Right lobe of liver (tissue), 4 donors: ENCODE measurements at regions not wholly inside any gene's neighbourhood (a gene's known extent, or its start where the extent isn't known, plus 50 kb on each side); places are given as distances from the start of the nearest gene placed in this dataset.

Source experiments
- POLR2A ChIP-seq: fragments of 450-650 bp; IDR thresholded peaks from one replicate; pipeline ENCODE4 v1.6.1; 2017; ENCODE audit warnings: antibody characterized with exemption, mild to moderate bottlenecking
- TF ChIP-seq, protein P1 (sequence below), 4 donors: fragments of 200-600 bp in 3 of 4; fragments of 450-650 bp in 1 of 4; IDR thresholded peaks; one replicate each; pipeline versions ENCODE4 v1.5.1 to v1.8.0; 2016 to 2022; ENCODE audit warnings: antibody characterized with exemption in 4 of 4, mild to moderate bottlenecking in 2 of 4
- donor health status: DM: no; HTN: no; CAD: no.
- donor health status: DM: no; HTN: no; CAD: no.
- donor health status: DM: no; HTN: yes; CAD: no.

DNA sequence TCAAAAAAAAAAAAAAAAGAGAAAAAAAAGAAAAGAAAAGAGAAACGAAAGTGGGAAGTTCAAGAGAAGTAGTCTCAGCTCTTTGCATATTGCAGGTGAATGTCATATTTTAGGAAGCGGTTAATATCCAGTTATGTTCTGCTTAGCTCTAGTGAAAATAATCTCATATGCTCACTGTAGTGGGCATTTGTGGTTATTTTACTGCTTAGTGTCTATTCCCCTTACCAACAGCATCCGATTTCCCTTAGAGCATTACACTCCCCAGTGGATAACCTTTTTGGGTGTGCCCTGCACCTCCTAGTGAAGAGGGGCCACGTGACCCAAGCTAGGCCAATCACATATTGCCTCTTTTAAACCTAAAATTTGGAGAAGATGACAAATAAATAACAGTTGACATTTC, 111.2 kb upstream of the ZNF827 start:
- no peak for TF ChIP-seq POLR2A
- TF ChIP-seq, protein P1, sequence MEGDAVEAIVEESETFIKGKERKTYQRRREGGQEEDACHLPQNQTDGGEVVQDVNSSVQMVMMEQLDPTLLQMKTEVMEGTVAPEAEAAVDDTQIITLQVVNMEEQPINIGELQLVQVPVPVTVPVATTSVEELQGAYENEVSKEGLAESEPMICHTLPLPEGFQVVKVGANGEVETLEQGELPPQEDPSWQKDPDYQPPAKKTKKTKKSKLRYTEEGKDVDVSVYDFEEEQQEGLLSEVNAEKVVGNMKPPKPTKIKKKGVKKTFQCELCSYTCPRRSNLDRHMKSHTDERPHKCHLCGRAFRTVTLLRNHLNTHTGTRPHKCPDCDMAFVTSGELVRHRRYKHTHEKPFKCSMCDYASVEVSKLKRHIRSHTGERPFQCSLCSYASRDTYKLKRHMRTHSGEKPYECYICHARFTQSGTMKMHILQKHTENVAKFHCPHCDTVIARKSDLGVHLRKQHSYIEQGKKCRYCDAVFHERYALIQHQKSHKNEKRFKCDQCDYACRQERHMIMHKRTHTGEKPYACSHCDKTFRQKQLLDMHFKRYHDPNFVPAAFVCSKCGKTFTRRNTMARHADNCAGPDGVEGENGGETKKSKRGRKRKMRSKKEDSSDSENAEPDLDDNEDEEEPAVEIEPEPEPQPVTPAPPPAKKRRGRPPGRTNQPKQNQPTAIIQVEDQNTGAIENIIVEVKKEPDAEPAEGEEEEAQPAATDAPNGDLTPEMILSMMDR (IDR thresholded peaks at IDR 0.05), result no peak
